Activated naive CD8-positive, alpha-beta T cell treated with anti-CD3 and anti-CD28 coated beads, Interleukin-2, amount 50 U/mL, for 24 hours (primary cell): ENCODE measurements at regions not wholly inside any gene's neighbourhood (a gene's known extent, or its start where the extent isn't known, plus 50 kb on each side); places are given as distances from the start of the nearest gene placed in this dataset.

Experiments
- ATAC-seq: fragments of 150-1000 bp; cut with Tn5 transposase; one replicate; pipeline ENCODE4 v1.10.0; 2021
- DNase-seq: peaks from one replicate; pipeline ENCODE4 v3.0.0; 2021
- H3K27ac Mint-ChIP-seq: one replicate; pipeline ENCODE4 v1.8.0; 2021; ENCODE audit warnings: mild to moderate bottlenecking, mixed read lengths
- H3K27me3 Mint-ChIP-seq: one replicate; pipeline ENCODE4 v1.8.0; 2021; ENCODE audit warnings: mixed read lengths
- H3K36me3 Mint-ChIP-seq: one replicate; pipeline ENCODE4 v1.8.0; 2021; ENCODE audit warnings: low read depth, mixed read lengths
- H3K4me1 Mint-ChIP-seq: one replicate; pipeline ENCODE4 v1.8.0; 2021; ENCODE audit warnings: mixed read lengths
- H3K4me3 Mint-ChIP-seq: one replicate; pipeline ENCODE4 v1.8.0; 2021; ENCODE audit warnings: mild to moderate bottlenecking, moderate library complexity, mixed read lengths
- H3K9me3 Mint-ChIP-seq: one replicate; pipeline ENCODE4 v1.8.0; 2021; ENCODE audit warnings: mixed read lengths

DNA sequence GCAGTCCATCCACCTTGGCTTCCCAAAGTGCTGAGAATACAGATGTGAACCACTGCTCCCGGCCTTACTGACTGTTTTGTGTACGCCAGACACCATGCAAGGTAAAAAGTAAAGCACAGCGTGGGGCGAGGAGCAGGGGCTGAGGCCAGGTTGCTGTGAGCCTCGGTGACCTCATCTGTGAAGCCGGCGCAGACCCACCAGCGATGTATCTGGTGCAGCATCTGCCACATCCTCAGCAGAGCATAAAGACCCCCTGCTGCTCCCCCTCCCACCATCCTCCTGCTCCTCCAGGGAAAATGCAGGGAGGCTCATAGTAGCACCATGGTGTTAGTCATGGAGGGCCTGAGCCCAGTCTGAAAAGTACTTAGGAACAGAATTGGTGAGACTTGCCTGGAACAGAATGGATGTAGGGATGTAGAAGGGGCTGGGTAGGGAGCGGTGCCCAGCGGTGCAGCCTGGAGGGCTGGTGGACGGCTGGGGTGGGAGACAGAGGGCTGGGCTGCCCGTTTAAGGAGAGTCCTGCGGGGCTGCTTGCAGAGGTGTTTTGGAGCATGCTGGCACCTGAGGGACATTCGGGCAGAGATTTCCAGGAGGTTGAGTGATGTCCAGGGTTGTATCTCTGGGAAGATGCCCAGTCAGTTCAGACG is 462.4 kb downstream of the BRD1 start:
- Mint-ChIP-seq H3K9me3 (no peaks in the 10 kb centered on the region), H3K4me3 (no peak overlapping the region), H3K4me1 (no peaks in the 10 kb centered on the region), H3K36me3 (no peaks in the 10 kb centered on the region), H3K27ac (no peak overlapping the region), H3K27me3 (peaks cover 4% of the 10 kb centered on the region)
- DNase-seq, result no peak
- ATAC-seq, result no peak

DNA sequence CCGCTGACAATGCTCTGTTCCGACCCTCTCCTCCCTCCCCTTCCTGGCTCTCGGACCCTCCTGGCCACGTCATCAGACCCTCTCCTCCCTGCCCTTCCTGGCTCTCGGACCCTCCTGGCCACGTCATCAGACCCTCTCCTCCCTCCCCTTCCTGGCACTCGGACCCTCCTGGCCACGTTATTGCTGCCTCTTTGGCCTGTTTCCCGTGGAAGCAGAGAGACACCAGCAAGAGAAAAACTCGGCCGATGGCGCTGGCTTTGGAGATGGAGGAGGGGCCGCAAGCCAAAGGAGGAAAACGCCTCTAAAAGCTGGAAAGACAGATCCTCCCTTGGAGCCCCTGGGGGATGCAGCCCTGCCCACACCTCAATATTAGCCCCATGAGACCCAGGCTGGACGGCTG is 463.3 kb downstream of the BRD1 start:
- DNase-seq (no peak), ATAC-seq (no peak)
- Mint-ChIP-seq H3K36me3 (no peaks in the 10 kb centered on the region), H3K27ac (no peak overlapping the region), H3K27me3 (peaks cover 4% of the 10 kb centered on the region), H3K4me3 (no peak overlapping the region), H3K9me3 (no peaks in the 10 kb centered on the region), H3K4me1 (no peaks in the 10 kb centered on the region)

DNA sequence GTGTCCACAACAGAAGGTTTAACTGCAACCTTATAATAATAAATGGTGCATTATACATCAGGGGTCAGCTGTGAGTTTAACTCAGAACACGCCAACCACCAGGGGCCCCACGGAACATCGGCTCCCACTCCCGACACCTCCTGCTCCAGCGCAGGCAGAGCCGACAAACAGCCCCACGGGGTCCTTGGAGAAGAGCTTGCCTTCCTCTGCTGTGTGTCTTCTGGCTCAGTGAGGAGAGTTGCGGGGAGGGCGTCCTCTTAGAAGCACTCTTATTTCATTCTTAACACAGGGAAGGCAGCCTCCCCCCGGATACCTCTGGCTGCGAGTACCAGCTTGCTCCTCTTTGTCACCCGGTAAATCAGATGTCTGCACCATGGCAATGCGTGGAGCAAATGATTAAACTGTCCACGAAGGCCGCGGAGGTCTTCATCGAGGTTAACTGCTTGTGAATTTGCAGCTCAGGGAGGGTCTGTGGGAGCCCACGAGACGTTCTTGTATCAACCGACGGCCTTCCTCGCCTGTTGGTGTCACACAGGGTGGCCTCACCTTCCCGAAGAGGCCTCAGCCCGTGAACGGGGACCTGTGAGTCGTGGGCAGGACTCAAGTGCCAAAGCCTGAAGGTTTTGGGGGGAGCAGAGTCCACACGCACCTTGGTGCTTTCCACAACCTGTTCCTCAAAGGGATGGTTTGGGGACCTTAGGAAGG is 464.0 kb downstream of the BRD1 start:
- H3K27ac Mint-ChIP-seq, result no peak overlapping the region
- no peak overlapping the region for H3K4me3 Mint-ChIP-seq
- no peaks in the 10 kb centered on the region for H3K9me3 Mint-ChIP-seq
- peaks cover 4% of the 10 kb centered on the region for H3K27me3 Mint-ChIP-seq
- no peaks in the 10 kb centered on the region for H3K36me3 Mint-ChIP-seq
- ATAC-seq (no peak), DNase-seq (no peak)
- no peaks in the 10 kb centered on the region for H3K4me1 Mint-ChIP-seq

DNA sequence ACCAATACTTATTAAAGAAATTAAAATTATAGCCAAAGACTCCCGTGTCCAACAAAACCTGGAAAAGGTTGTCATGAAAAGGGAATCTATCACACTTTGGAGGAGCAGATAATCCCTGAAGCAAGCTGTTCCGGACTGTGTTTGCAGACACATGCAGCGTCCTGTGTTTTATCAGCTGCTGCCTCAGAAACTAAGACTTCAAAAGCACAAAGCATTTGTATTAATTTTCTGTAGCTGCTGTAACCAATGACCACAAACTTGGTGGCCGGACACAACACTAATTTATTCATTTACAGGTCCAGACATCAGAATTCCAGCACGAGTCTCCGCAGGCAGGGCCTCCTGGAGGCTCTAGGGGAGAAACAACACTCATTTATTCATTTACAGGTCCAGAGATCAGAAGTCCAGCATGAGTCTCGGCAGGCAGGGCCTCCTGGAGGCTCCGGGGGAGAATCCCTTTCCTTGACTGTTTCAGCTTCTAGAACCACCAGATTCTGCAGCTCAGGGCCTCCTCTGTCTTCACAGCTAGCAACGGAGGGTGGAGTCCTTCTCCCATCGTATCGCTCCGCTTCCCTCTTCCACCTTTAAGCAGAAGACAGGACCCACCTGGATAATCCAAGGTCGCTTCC is 465.3 kb downstream of the BRD1 start:
- Mint-ChIP-seq H3K27ac (no peak overlapping the region), H3K4me3 (no peak overlapping the region), H3K9me3 (no peaks in the 10 kb centered on the region), H3K27me3 (no peaks in the 10 kb centered on the region), H3K4me1 (no peaks in the 10 kb centered on the region), H3K36me3 (no peaks in the 10 kb centered on the region)
- DNase-seq, result no peak
- ATAC-seq, result no peak

DNA sequence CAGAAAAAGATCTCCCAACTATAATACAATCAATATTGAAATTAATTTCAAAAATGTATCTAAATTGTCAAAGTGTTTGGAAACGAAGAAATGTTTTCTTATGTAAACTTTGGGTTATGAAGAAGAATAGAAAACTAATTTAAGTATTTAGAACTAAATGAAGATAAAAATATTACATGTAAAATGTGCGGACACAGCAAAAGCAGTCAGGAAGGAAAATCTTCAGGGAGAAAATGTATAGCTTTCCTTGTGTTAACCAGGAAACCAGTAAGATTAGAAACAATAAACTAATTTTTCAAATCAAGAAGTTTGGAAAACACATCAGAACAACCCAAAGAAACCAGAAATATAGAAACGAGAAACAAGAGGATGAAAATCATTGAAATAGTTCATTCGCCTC is 466.5 kb downstream of the BRD1 start:
- Mint-ChIP-seq H3K4me1 (no peaks in the 10 kb centered on the region), H3K9me3 (no peaks in the 10 kb centered on the region), H3K27ac (no peak overlapping the region), H3K27me3 (peaks cover under 1% of the 10 kb centered on the region), H3K4me3 (no peak overlapping the region), H3K36me3 (no peaks in the 10 kb centered on the region)
- no peak for DNase-seq
- no peak for ATAC-seq

DNA sequence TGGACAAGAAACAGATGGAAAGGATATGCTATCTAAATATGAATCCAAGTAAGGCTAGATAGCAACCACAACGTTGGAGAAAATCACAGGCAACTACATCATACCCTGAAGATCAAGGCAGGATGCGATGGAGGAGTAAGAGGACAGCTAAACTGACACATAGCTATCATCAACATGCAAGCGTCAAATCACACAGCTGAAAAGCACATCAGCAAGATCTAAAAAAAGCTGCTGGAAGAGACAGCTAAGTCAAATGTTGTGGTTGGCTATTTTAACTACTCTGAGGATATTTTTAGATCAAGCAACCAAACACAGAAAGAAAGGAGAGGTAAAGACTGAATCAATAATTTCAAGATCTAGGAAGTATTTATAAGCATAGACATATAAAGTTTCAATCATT is 466.9 kb downstream of the BRD1 start:
- H3K4me1 Mint-ChIP-seq, result no peaks in the 10 kb centered on the region
- peaks cover 2% of the 10 kb centered on the region for H3K27me3 Mint-ChIP-seq
- DNase-seq, result no peak
- no peak overlapping the region for H3K4me3 Mint-ChIP-seq
- H3K36me3 Mint-ChIP-seq, result no peaks in the 10 kb centered on the region
- ATAC-seq, result no peak
- H3K9me3 Mint-ChIP-seq, result no peaks in the 10 kb centered on the region
- no peak overlapping the region for H3K27ac Mint-ChIP-seq

DNA sequence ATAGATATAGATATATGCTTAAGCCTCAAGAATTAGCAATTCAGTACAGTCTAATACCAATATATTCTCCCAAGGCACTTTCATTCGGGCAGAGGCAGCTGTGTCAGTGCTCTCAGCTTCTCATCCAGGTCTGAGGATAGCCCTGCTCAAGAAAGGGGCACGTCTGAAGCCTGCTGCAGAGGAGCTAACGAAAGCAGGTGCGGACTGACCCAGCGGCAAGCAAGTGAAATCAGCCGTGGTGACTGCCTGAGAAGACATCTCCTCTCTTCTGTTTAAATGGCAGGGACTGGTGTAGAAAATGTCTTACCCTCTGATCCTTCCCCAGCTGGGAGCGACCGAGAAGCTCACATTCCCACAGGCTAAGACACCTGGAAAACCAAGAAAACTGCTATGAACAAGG is 468.6 kb downstream of the BRD1 start:
- ATAC-seq, result no peak
- H3K36me3 Mint-ChIP-seq, result no peaks in the 10 kb centered on the region
- peaks cover 10% of the 10 kb centered on the region for H3K27me3 Mint-ChIP-seq
- H3K9me3 Mint-ChIP-seq, result no peaks in the 10 kb centered on the region
- no peak overlapping the region for H3K27ac Mint-ChIP-seq
- no peaks in the 10 kb centered on the region for H3K4me1 Mint-ChIP-seq
- DNase-seq, result no peak
- no peak overlapping the region for H3K4me3 Mint-ChIP-seq

DNA sequence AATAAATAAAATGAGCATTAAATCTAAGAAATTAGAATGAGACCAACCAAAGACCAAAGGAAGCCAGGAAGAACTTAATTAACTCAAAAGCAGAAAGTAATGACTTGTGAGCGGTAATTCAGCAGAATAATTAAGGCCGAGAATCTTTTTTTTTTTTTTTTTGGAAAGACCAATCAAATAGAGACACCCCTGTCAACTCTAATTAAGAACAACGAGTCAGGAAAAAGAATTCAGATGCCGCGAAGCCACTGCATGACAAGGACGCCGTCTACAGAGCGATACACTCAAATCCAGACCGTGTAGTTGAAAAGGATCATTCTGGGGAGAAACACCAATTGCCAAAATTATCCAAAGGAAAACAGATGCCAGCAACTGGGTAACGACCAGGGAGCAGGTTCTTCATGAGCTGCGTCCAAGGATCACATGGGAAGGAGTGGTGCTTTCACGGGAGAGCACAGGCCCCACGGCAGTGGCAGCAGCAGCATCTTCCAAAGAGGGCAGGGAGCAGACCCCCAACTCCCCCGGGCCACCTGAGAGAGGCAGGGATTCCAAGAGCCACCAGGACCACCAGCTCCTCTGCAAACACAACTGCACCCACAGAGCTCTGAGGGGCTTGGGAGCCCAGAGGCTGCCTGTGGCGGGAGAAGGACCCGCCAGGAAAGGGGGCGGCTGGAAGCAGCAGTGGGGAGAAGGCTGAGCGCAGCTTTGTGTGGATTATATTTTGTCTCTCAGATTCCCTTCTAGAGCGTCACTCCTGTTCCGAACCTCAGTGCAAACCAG is 469.8 kb downstream of the BRD1 start:
- H3K27ac Mint-ChIP-seq, result no peak overlapping the region
- no peaks in the 10 kb centered on the region for H3K9me3 Mint-ChIP-seq
- DNase-seq, result no peak
- no peak overlapping the region for H3K4me3 Mint-ChIP-seq
- no peak for ATAC-seq
- peaks cover 15% of the 10 kb centered on the region for H3K27me3 Mint-ChIP-seq
- no peaks in the 10 kb centered on the region for H3K36me3 Mint-ChIP-seq
- H3K4me1 Mint-ChIP-seq, result no peaks in the 10 kb centered on the region

DNA sequence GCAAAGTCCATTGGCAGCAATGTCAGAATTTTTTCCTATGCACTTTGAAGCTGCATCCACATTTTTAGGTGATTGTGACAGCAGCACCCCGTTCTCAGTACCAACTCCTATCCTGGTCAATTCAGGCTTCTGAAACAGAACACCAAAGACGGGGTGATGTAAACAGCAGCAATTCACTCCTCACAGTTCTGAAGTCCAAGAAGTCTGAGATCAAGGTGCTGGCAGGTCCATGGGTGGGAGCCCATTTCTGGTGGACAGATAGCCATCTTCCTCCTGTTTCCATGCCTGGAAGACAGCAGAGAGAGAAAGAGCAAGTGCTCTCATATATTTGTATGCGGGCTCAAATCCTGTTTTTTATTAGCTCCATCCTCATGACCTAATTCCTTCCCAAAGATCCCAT is 471.2 kb downstream of the BRD1 start:
- H3K9me3 Mint-ChIP-seq, result no peaks in the 10 kb centered on the region
- H3K27ac Mint-ChIP-seq, result no peak overlapping the region
- H3K4me1 Mint-ChIP-seq, result no peaks in the 10 kb centered on the region
- no peak for ATAC-seq
- DNase-seq, result no peak
- peaks cover 15% of the 10 kb centered on the region for H3K27me3 Mint-ChIP-seq
- no peak overlapping the region for H3K4me3 Mint-ChIP-seq
- no peaks in the 10 kb centered on the region for H3K36me3 Mint-ChIP-seq

DNA sequence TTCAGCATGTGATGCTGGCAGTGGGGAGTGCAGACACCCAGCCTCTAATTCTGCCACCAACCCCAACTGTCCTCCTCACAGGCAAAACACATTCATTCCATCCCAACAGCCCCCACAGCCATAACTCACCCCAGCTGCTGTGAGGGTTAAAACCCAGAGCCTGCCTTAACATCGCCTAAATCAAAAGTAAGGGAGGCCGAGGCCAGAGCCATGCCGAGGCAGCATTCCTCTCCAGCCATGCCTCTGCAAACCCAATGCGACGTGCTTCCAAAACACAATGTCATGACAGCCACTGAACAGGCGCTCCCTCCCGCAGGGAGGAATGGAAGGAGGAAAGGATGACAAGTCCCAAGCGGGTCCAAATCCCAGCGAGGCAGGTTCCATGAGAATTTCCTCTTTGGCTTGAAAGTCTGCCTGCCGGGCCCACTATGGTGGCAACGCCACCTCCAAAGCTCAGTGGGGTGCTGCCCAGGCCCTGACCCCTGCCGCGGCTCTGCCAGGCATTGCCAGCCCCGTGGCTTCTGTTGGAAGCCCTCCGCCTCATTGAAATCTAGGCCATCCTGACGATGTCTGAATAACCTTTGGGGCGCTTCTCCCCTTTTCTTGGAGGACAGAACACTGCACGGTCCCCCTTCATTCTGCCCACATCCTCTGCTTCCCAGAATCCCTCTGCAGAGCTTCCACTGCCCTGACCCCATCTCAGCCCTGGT is 472.3 kb downstream of the BRD1 start:
- no peaks in the 10 kb centered on the region for H3K4me1 Mint-ChIP-seq
- H3K27ac Mint-ChIP-seq, result no peak overlapping the region
- no peaks in the 10 kb centered on the region for H3K9me3 Mint-ChIP-seq
- DNase-seq (no peak), ATAC-seq (no peak)
- H3K4me3 Mint-ChIP-seq, result no peak overlapping the region
- peaks cover 15% of the 10 kb centered on the region for H3K27me3 Mint-ChIP-seq
- no peaks in the 10 kb centered on the region for H3K36me3 Mint-ChIP-seq

DNA sequence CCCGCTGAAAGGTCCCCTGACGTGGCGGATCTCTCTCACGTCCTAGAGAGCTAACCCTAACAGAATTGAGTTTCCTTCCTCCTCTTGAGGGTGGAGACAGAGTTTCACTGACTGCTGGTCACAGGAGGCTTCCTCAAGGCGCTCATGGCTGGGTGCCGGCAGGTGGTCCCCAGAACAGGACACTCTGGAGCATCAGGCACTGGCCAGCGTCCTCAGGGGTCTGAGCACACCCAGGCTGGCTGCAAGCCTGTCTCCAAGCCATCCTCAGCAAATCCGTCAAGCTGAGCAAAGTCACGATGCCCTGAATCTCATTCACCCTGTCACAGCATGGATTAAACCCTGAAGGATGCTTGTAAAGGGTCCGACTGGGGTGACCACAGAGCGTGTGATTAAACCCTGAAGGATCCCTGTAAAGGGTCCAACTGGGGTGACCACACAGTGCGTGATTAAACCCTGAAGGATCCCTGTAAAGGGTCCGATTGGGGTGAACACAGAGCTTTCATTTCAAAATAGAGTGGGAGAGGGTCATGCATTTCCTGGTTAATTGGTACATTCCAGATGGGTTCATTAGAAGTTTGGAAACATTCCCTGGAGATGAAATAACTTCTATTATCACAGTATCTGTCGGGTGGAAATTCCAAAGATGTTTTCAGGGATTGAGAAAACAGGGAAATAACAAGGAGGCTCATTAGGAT is 473.0 kb downstream of the BRD1 start:
- peaks cover 15% of the 10 kb centered on the region for H3K27me3 Mint-ChIP-seq

DNA sequence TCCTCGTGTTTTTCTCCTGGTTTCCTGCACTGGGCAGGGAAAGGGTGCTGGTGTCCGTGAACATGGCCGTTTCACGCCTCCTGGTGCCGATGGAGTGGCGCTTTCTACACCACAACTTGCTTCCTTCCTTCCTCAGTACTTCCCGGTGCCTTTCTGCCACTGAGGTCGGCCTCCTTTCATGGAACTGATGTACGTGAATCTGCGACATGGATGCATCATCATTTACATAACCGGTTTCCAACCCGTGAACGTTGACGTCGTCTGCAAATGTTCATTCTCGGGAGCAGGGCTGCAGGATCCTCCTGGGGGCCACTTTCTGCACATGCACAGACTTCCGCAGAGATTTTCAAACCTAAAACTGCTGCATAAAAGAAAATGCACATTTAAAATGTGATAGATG is 474.4 kb downstream of the BRD1 start:
- peaks cover 15% of the 10 kb centered on the region for H3K27me3 Mint-ChIP-seq
- H3K27ac Mint-ChIP-seq, result no peak overlapping the region
- H3K9me3 Mint-ChIP-seq, result no peaks in the 10 kb centered on the region
- DNase-seq (no peak), ATAC-seq (no peak)
- no peak overlapping the region for H3K4me3 Mint-ChIP-seq
- no peaks in the 10 kb centered on the region for H3K4me1 Mint-ChIP-seq
- H3K36me3 Mint-ChIP-seq, result no peaks in the 10 kb centered on the region

More for the DNA sequence above, 473.0 kb downstream of the BRD1 start:
- Mint-ChIP-seq H3K9me3 (no peaks in the 10 kb centered on the region), H3K4me3 (no peak overlapping the region), H3K27ac (no peak overlapping the region), H3K36me3 (no peaks in the 10 kb centered on the region), H3K4me1 (no peaks in the 10 kb centered on the region)
- ATAC-seq (no peak), DNase-seq (no peak)

DNA sequence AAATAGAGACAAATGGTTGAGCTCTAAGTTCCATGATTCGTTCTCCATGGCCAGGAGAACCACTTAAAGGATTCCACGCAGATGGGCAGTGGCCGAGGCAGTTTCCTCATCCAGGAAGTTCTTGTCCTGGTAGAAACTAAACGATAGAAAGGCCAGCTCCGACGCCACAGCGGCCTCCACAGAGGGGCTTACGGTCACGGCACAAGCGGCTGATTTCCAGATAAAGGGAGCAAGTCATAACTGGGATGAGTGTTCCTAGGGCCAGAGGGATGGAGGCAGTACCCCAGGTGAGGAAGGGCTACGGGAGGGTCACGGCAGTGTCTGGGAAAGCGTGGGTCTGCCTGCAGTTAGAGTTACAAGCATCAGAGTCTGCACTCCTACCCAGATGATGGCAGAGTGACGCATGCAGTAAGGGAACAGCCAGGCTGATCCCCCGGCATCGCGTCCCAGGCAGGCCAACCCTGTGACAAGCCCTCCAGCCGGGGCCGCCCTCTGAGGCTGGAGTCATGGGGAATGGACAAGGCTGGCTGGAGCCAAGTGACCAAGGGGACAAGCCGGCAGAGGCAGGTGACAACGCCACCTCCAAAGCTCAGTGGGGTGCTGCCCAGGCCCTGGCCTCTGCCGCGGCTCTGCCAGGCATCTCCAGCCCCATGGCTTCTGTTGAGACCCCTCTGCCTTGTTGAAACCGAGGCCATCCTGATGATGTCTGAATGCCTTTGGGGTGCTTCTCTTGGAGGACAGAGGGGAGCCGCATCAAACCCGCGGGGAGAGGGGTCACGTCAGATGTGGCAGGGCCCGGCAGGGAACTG is 475.1 kb downstream of the BRD1 start:
- Mint-ChIP-seq H3K36me3 (no peaks in the 10 kb centered on the region), H3K4me1 (no peaks in the 10 kb centered on the region), H3K4me3 (no peak overlapping the region), H3K27ac (no peak overlapping the region), H3K27me3 (peaks cover 15% of the 10 kb centered on the region), H3K9me3 (no peaks in the 10 kb centered on the region)
- DNase-seq, result no peak
- ATAC-seq, result no peak
